Parathyroid adenoma (tissue), 2 donors: ENCODE measurements at regions not wholly inside any gene's neighbourhood (a gene's known extent, or its start where the extent isn't known, plus 50 kb on each side); places are given as distances from the start of the nearest gene placed in this dataset.
"Not testable (repeated sequence)": the region's sequence is repeated elsewhere in the genome, so short reads cannot be mapped to it uniquely, and the experiment has no call there.

ENCODE experiments used
- H2AFZ ChIP-seq: fragments of 300-600 bp; sonication (generic); one replicate; pipeline ENCODE4 v1.7.0; 2017; ENCODE audit warnings: antibody characterized with exemption, mild to moderate bottlenecking
- H3K27ac ChIP-seq: fragments of 300-600 bp; sonication (generic); one replicate; pipeline ENCODE4 v1.7.0; 2017
- H3K27me3 ChIP-seq: fragments of 300-600 bp; sonication (generic); one replicate; pipeline ENCODE4 v1.7.0; 2017; ENCODE audit warnings: low read length; ENCODE audit not compliant: control insufficient read depth, insufficient read depth
- H3K36me3 ChIP-seq: fragments of 300-600 bp; sonication (generic); one replicate; pipeline ENCODE4 v1.7.0; 2017; ENCODE audit warnings: low read length; ENCODE audit not compliant: control insufficient read depth, insufficient read depth
- H3K4me1 ChIP-seq: fragments of 300-600 bp; sonication (generic); one replicate; pipeline ENCODE4 v1.7.0; 2017; ENCODE audit warnings: control low read depth
- H3K4me2 ChIP-seq: fragments of 300-600 bp; sonication (generic); one replicate; pipeline ENCODE4 v1.7.0; 2017; ENCODE audit warnings: low read length
- H3K4me3 ChIP-seq: fragments of 300-600 bp; sonication (generic); one replicate; pipeline ENCODE4 v1.7.0; 2017; ENCODE audit warnings: low read depth, low read length
- H3K79me2 ChIP-seq: fragments of 300-600 bp; sonication (generic); one replicate; pipeline ENCODE4 v1.7.0; 2017; ENCODE audit warnings: control low read depth
- H3K9ac ChIP-seq: fragments of 300-600 bp; sonication (generic); one replicate; pipeline ENCODE4 v1.7.0; 2017; ENCODE audit warnings: mild to moderate bottlenecking
- H3K9me3 ChIP-seq: fragments of 300-600 bp; sonication (generic); one replicate; pipeline ENCODE4 v1.7.0; 2017; ENCODE audit warnings: low read length; ENCODE audit not compliant: control insufficient read depth
- CTCF ChIP-seq: fragments of 300-600 bp; sonication (generic); IDR thresholded peaks from one replicate; pipeline ENCODE4 v1.7.0; 2017; ENCODE audit warnings: antibody characterized with exemption, mild to moderate bottlenecking
- donor health status: primary hyperparathyroidism.

GRCh38 chr12:5102261-5102789 lies 58.6 kb downstream of the KCNA5 start:
- no peak for TF ChIP-seq CTCF
- no peaks in the 10 kb centered on the region for H3K9me3 ChIP-seq
- H3K27me3 ChIP-seq, result no peaks in the 10 kb centered on the region
- H3K36me3 ChIP-seq, result no peaks in the 10 kb centered on the region
- H2AFZ ChIP-seq, result no peak overlapping the region
- H3K4me1 ChIP-seq, result no peaks in the 10 kb centered on the region
- H3K27ac ChIP-seq, result no peak overlapping the region
- no peak overlapping the region for H3K9ac ChIP-seq
- no peaks in the 10 kb centered on the region for H3K79me2 ChIP-seq
- H3K4me2 ChIP-seq, result no peak overlapping the region
- H3K4me3 ChIP-seq, result no peak overlapping the region

GRCh38 chr12:5102806-5103205 lies 59.1 kb downstream of the KCNA5 start:
- no peak overlapping the region for H3K9ac ChIP-seq
- H3K4me2 ChIP-seq, result no peak overlapping the region
- H2AFZ ChIP-seq, result no peak overlapping the region
- no peaks in the 10 kb centered on the region for H3K9me3 ChIP-seq
- H3K4me3 ChIP-seq, result no peak overlapping the region
- no peaks in the 10 kb centered on the region for H3K79me2 ChIP-seq
- no peak overlapping the region for H3K27ac ChIP-seq
- H3K36me3 ChIP-seq, result no peaks in the 10 kb centered on the region
- no peak for TF ChIP-seq CTCF
- no peaks in the 10 kb centered on the region for H3K4me1 ChIP-seq
- no peaks in the 10 kb centered on the region for H3K27me3 ChIP-seq

- no peak overlapping the region for H2AFZ ChIP-seq
- no peak overlapping the region for H3K27ac ChIP-seq
- no peak overlapping the region for H3K9ac ChIP-seq
- H3K4me1 ChIP-seq, result no peaks in the 10 kb centered on the region
- H3K27me3 ChIP-seq, result no peaks in the 10 kb centered on the region
- no peaks in the 10 kb centered on the region for H3K79me2 ChIP-seq
- H3K9me3 ChIP-seq, result no peaks in the 10 kb centered on the region
- TF ChIP-seq CTCF, result no peak
- no peak overlapping the region for H3K4me3 ChIP-seq
- H3K36me3 ChIP-seq, result no peaks in the 10 kb centered on the region
- H3K4me2 ChIP-seq, result no peak overlapping the region
Measured at GRCh38 chr12:5110345-5110744, 66.7 kb downstream of the KCNA5 start.

- H3K9ac ChIP-seq, result no peak overlapping the region
- no peak overlapping the region for H3K27ac ChIP-seq
- TF ChIP-seq CTCF, result no peak
Measured at GRCh38 chr12:5114436-5114835, 70.8 kb downstream of the KCNA5 start.

GRCh38 chr12:5121784-5122183 lies 78.1 kb downstream of the KCNA5 start:
- H3K9me3 ChIP-seq, H2AFZ ChIP-seq, H3K9ac ChIP-seq: not testable (repeated sequence)

More at GRCh38 chr12:5114436-5114835, 70.8 kb downstream of the KCNA5 start:
- H2AFZ ChIP-seq, result no peak overlapping the region
- H3K36me3 ChIP-seq, result no peaks in the 10 kb centered on the region
- no peaks in the 10 kb centered on the region for H3K27me3 ChIP-seq
- no peak overlapping the region for H3K4me3 ChIP-seq
- no peak overlapping the region for H3K4me2 ChIP-seq
- H3K79me2 ChIP-seq, result no peaks in the 10 kb centered on the region
- H3K4me1 ChIP-seq, result no peaks in the 10 kb centered on the region
- no peaks in the 10 kb centered on the region for H3K9me3 ChIP-seq

GRCh38 chr12:5122256-5122831 lies 78.7 kb downstream of the KCNA5 start:
- not testable (repeated sequence) for H3K4me3 ChIP-seq, H3K27ac ChIP-seq, H3K9me3 ChIP-seq, H3K79me2 ChIP-seq, H3K9ac ChIP-seq, H2AFZ ChIP-seq, H3K27me3 ChIP-seq, H3K4me2 ChIP-seq, H3K36me3 ChIP-seq, H3K4me1 ChIP-seq

More at GRCh38 chr12:5121784-5122183, 78.1 kb downstream of the KCNA5 start:
- not testable (repeated sequence) for H3K79me2 ChIP-seq, H3K4me1 ChIP-seq, H3K27ac ChIP-seq, H3K27me3 ChIP-seq, H3K4me2 ChIP-seq, H3K36me3 ChIP-seq, H3K4me3 ChIP-seq
